Endothelial cell of umbilical vein (primary cell): ENCODE measurements at regions not wholly inside any gene's neighbourhood (a gene's known extent, or its start where the extent isn't known, plus 50 kb on each side); places are given as distances from the start of the nearest gene placed in this dataset.

Source experiments
- CTCF ChIP-seq, 2 donors: IDR thresholded peaks; 1 replicate in 1 of 2; 2 replicates in 1 of 2; pipeline ENCODE4 v1.5.1; 2011; ENCODE audit warnings: low read length in 2 of 2, mild to moderate bottlenecking in 2 of 2, moderate library complexity in 2 of 2, control low read depth in 1 of 2, inconsistent platforms in 1 of 2, low read depth in 1 of 2; ENCODE audit not compliant: insufficient read depth in 1 of 2; ENCODE audit errors: extremely low read depth in 1 of 2
- EZH2 ChIP-seq: IDR thresholded peaks from 2 replicates; pipeline ENCODE4 v1.6.1; 2012; ENCODE audit warnings: borderline replicate concordance, low read depth, mild to moderate bottlenecking, moderate library complexity, low read length, inconsistent platforms; ENCODE audit not compliant: severe bottlenecking
- POLR2A ChIP-seq: IDR thresholded peaks from 2 replicates; pipeline ENCODE4 v1.6.1; 2012; ENCODE audit warnings: low read depth, mild to moderate bottlenecking, control low read depth, low read length
- POLR2AphosphoS5 ChIP-seq: IDR thresholded peaks from 2 replicates; pipeline ENCODE4 v1.6.1; 2012; ENCODE audit warnings: low read depth, mild to moderate bottlenecking, control low read depth, low read length, moderate library complexity; ENCODE audit not compliant: insufficient read depth

- TF ChIP-seq CTCF (IDR thresholded peaks at IDR 0.05; ENCODE audit: extremely low read depth in 1 of 2, insufficient read depth in 1 of 2, low read depth in 1 of 2, low read length in 2 of 2): no peak
- TF ChIP-seq POLR2AphosphoS5: no peak
- TF ChIP-seq EZH2: no peak
- no peak for TF ChIP-seq POLR2A
These were observed 343.8 kb upstream of the MYT1L start for GRCh38 chr2:2674831-2675230.
